SK-N-SH (cell line): ENCODE measurements at regions not wholly inside any gene's neighbourhood (a gene's known extent, or its start where the extent isn't known, plus 50 kb on each side); places are given as distances from the start of the nearest gene placed in this dataset.

ENCODE experiments used
- TF ChIP-seq, protein P1 (sequence below): fragments of 150-350 bp; IDR thresholded peaks from 2 replicates; pipeline ENCODE4 v1.6.1; 2017; ENCODE audit warnings: antibody characterized with exemption, low read length, low read depth, borderline replicate concordance
- TF ChIP-seq, protein P2 (sequence below): fragments of 200-600 bp; sonication (generic); IDR thresholded peaks from 2 replicates; pipeline ENCODE4 v1.6.1; 2017; ENCODE audit warnings: antibody characterized with exemption, mild to moderate bottlenecking, moderate library complexity

DNA sequence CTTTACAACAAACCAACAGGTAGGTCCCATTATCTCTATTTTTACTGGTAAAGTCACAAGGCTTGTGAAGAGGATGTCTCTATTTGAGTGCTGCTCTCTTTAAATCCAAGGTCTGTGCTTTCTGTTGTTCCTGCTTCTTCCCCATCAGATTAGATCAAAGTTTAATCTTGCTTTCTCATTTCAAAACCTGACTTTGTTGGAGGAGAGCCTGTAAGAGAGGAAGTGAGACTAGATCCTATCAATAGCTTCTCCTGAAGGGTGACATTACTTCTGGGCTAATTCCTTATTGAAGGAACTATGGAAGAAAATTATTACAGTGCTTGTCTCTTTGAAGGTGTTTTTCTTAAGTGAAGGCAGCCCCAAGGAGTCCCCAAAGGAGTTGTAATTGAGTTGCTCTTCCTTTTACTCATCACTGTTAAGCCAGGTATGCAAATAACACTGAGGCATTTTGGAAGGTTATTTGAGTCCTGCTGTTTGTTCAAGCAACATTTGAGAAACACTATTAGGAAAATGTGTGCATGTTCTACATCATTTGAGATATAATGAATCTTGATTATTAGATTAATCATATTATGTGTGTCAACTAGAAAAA, 146.2 kb upstream of the MBL2 start:
- TF ChIP-seq, protein P1, sequence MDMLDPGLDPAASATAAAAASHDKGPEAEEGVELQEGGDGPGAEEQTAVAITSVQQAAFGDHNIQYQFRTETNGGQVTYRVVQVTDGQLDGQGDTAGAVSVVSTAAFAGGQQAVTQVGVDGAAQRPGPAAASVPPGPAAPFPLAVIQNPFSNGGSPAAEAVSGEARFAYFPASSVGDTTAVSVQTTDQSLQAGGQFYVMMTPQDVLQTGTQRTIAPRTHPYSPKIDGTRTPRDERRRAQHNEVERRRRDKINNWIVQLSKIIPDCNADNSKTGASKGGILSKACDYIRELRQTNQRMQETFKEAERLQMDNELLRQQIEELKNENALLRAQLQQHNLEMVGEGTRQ: no peak
- TF ChIP-seq, protein P2, sequence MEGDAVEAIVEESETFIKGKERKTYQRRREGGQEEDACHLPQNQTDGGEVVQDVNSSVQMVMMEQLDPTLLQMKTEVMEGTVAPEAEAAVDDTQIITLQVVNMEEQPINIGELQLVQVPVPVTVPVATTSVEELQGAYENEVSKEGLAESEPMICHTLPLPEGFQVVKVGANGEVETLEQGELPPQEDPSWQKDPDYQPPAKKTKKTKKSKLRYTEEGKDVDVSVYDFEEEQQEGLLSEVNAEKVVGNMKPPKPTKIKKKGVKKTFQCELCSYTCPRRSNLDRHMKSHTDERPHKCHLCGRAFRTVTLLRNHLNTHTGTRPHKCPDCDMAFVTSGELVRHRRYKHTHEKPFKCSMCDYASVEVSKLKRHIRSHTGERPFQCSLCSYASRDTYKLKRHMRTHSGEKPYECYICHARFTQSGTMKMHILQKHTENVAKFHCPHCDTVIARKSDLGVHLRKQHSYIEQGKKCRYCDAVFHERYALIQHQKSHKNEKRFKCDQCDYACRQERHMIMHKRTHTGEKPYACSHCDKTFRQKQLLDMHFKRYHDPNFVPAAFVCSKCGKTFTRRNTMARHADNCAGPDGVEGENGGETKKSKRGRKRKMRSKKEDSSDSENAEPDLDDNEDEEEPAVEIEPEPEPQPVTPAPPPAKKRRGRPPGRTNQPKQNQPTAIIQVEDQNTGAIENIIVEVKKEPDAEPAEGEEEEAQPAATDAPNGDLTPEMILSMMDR: no peak
